ENCODE measurements at regions not wholly inside any gene's neighbourhood (a gene's known extent, or its start where the extent isn't known, plus 50 kb on each side); places are given as distances from the start of the nearest gene placed in this dataset.
A peak's percentile ranks its signal among the peaks of the same experiment; 100 is the strongest.

DNA sequence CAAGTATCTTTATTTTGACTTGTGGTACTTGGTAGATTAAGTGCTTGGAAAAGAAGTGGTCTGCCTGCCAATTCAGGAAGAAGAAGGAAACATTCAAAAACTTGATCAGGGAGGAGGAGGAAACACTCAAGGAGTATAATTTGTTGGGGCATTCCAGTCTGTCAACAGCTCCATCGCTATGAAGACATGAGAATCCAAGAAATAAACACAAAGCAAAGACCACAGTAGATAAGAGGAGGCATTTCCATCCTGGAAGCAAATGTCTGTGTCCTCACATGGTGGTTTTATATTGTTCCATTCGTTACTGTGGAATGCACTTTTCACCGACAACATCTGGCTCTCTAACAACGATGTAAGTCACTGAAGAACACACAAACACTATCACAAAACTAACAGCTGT, 176.1 kb upstream of the FRMD4B start:
- Histone ChIP-seq H3K9me3 (ENCODE audit: control insufficient read depth in 5 of 5, low read length in 5 of 5) (no peaks in the 10 kb centered on the region), H3K9ac (ENCODE audit: low read length in 5 of 5) (no peak overlapping the region), H3K4me3 (ENCODE audit: low read depth in 1 of 5, low read length in 5 of 5) (no peak overlapping the region), H3K4me1 (ENCODE audit: control insufficient read depth in 5 of 5, insufficient read depth in 5 of 5, low read length in 5 of 5) (peaks cover 0 to 13% (median 8%) of the 10 kb centered on the region in 5 donors), H3K27ac (ENCODE audit: low read depth, low read length) (no peak overlapping the region), H3K27me3 (ENCODE audit: control insufficient read depth in 5 of 5, insufficient read depth in 4 of 5, low read length in 5 of 5) (no peaks in the 10 kb centered on the region), H3K36me3 (ENCODE audit: control insufficient read depth in 5 of 5, insufficient read depth in 5 of 5, low read length in 5 of 5) (no peaks in the 10 kb centered on the region)

- Histone ChIP-seq H3K36me3 (ENCODE audit: control insufficient read depth in 5 of 5, insufficient read depth in 5 of 5, low read length in 5 of 5) (no peaks in the 10 kb centered on the region), H3K27me3 (ENCODE audit: control insufficient read depth in 5 of 5, insufficient read depth in 4 of 5, low read length in 5 of 5) (no peaks in the 10 kb centered on the region), H3K27ac (ENCODE audit: low read depth, low read length) (no peak overlapping the region), H3K4me3 (ENCODE audit: low read depth in 1 of 5, low read length in 5 of 5) (no peak overlapping the region), H3K9me3 (ENCODE audit: control insufficient read depth in 5 of 5, low read length in 5 of 5) (no peaks in the 10 kb centered on the region), H3K4me1 (ENCODE audit: control insufficient read depth in 5 of 5, insufficient read depth in 5 of 5, low read length in 5 of 5) (peaks cover 0 to 13% (median 8%) of the 10 kb centered on the region in 5 donors), H3K9ac (ENCODE audit: low read length in 5 of 5) (no peak overlapping the region)
Observed at GRCh38 chr3:69560818-69561217, 174.9 kb upstream of the FRMD4B start.

- no peaks in the 10 kb centered on the region for H3K9me3 ChIP-seq (ENCODE audit: control insufficient read depth in 5 of 5, low read length in 5 of 5)
- H3K4me1 ChIP-seq (ENCODE audit: control insufficient read depth in 5 of 5, insufficient read depth in 5 of 5, low read length in 5 of 5): peaks cover 0 to 13% (median 8%) of the 10 kb centered on the region in 5 donors
- no peaks in the 10 kb centered on the region for H3K36me3 ChIP-seq (ENCODE audit: control insufficient read depth in 5 of 5, insufficient read depth in 5 of 5, low read length in 5 of 5)
- no peak overlapping the region for H3K27ac ChIP-seq (ENCODE audit: low read depth, low read length)
- H3K4me3 ChIP-seq (ENCODE audit: low read depth in 1 of 5, low read length in 5 of 5): no peak overlapping the region
- H3K27me3 ChIP-seq (ENCODE audit: control insufficient read depth in 5 of 5, insufficient read depth in 4 of 5, low read length in 5 of 5): no peaks in the 10 kb centered on the region
- no peak overlapping the region for H3K9ac ChIP-seq (ENCODE audit: low read length in 5 of 5)
Observed at GRCh38 chr3:69560116-69560515, 174.2 kb upstream of the FRMD4B start.

DNA sequence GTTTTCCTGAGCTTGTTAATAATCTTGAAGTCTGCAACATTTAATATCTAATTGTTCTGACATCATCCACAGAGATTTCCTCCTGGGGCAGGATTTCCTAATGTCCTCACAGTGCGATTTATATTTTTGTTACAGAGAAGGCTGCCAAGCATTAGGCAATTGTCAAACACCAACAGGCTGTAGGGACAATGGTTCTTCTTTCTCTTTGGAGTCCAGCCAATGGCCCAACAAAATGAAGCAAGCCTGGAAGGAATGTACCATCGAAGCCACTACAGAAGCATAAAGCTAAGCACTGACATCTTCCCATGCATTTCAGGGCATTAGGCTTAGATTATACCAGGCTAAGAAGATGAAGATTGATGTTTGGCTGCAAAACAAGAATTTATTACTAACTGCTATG, 173.0 kb upstream of the FRMD4B start:
- Histone ChIP-seq H3K9ac (ENCODE audit: low read length in 5 of 5) (no peak overlapping the region), H3K27me3 (ENCODE audit: control insufficient read depth in 5 of 5, insufficient read depth in 4 of 5, low read length in 5 of 5) (no peaks in the 10 kb centered on the region), H3K4me3 (ENCODE audit: low read depth in 1 of 5, low read length in 5 of 5) (no peak overlapping the region), H3K4me1 (ENCODE audit: control insufficient read depth in 5 of 5, insufficient read depth in 5 of 5, low read length in 5 of 5) (peaks cover 0 to 13% (median 8%) of the 10 kb centered on the region in 5 donors), H3K9me3 (ENCODE audit: control insufficient read depth in 5 of 5, low read length in 5 of 5) (no peaks in the 10 kb centered on the region), H3K27ac (ENCODE audit: low read depth, low read length) (no peak overlapping the region), H3K36me3 (ENCODE audit: control insufficient read depth in 5 of 5, insufficient read depth in 5 of 5, low read length in 5 of 5) (no peaks in the 10 kb centered on the region)

DNA sequence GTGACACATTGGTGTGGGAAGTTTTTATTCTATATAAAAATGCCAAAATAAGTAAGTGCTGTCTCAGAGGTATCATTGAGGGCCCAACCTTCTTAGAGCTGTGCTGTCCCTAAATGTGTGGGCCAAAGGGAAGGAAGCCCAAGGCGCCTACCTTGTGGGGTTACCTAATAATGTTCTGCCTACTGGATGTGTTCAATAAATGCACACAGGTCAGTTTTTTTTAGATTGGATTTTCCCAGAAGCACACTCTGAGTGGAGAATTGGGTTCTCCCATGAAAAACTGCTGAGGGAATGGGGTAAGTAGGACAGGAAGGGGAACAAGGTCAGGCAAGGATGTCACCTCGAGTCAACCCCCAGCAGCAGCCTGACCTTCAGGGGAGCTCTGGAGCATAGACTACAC, 168.7 kb upstream of the FRMD4B start:
- Histone ChIP-seq H3K4me1 (ENCODE audit: control insufficient read depth in 5 of 5, insufficient read depth in 5 of 5, low read length in 5 of 5) (peaks cover 0 to 22% (median 9%) of the 10 kb centered on the region in 5 donors), H3K9ac (ENCODE audit: low read length in 5 of 5) (no peak overlapping the region), H3K4me3 (ENCODE audit: low read depth in 1 of 5, low read length in 5 of 5) (no peak overlapping the region), H3K27me3 (ENCODE audit: control insufficient read depth in 5 of 5, insufficient read depth in 4 of 5, low read length in 5 of 5) (peaks cover 0 to 5% (median 0%) of the 10 kb centered on the region in 5 donors), H3K27ac (ENCODE audit: low read depth, low read length) (no peak overlapping the region), H3K9me3 (ENCODE audit: control insufficient read depth in 5 of 5, low read length in 5 of 5) (no peaks in the 10 kb centered on the region), H3K36me3 (ENCODE audit: control insufficient read depth in 5 of 5, insufficient read depth in 5 of 5, low read length in 5 of 5) (no peaks in the 10 kb centered on the region)

- no peaks in the 10 kb centered on the region for H3K9me3 ChIP-seq (ENCODE audit: control insufficient read depth in 5 of 5, low read length in 5 of 5)
- H3K4me3 ChIP-seq (ENCODE audit: low read depth in 1 of 5, low read length in 5 of 5): no peak overlapping the region
- H3K9ac ChIP-seq (ENCODE audit: low read length in 5 of 5): no peak overlapping the region
- H3K27ac ChIP-seq (ENCODE audit: low read depth, low read length): no peak overlapping the region
- peaks cover 0 to 15% (median 5%) of the 10 kb centered on the region in 5 donors for H3K4me1 ChIP-seq (ENCODE audit: control insufficient read depth in 5 of 5, insufficient read depth in 5 of 5, low read length in 5 of 5)
- H3K36me3 ChIP-seq (ENCODE audit: control insufficient read depth in 5 of 5, insufficient read depth in 5 of 5, low read length in 5 of 5): no peaks in the 10 kb centered on the region
- peaks cover 0 to 5% (median 0%) of the 10 kb centered on the region in 5 donors for H3K27me3 ChIP-seq (ENCODE audit: control insufficient read depth in 5 of 5, insufficient read depth in 4 of 5, low read length in 5 of 5)
Observed at GRCh38 chr3:69553888-69554287, 168.0 kb upstream of the FRMD4B start.

- Histone ChIP-seq H3K27me3 (ENCODE audit: control insufficient read depth in 5 of 5, insufficient read depth in 4 of 5, low read length in 5 of 5) (peaks cover 0 to 6% (median 4%) of the 10 kb centered on the region in 5 donors), H3K4me1 (ENCODE audit: control insufficient read depth in 5 of 5, insufficient read depth in 5 of 5, low read length in 5 of 5) (peaks cover 0 to 17% (median 9%) of the 10 kb centered on the region in 5 donors), H3K4me3 (ENCODE audit: low read depth in 1 of 5, low read length in 5 of 5) (no peak overlapping the region), H3K36me3 (ENCODE audit: control insufficient read depth in 5 of 5, insufficient read depth in 5 of 5, low read length in 5 of 5) (no peaks in the 10 kb centered on the region), H3K9ac (ENCODE audit: low read length in 5 of 5) (no peak overlapping the region), H3K9me3 (ENCODE audit: control insufficient read depth in 5 of 5, low read length in 5 of 5) (no peaks in the 10 kb centered on the region), H3K27ac (ENCODE audit: low read depth, low read length) (no peak overlapping the region)
Observed at GRCh38 chr3:69547461-69547880, 161.6 kb upstream of the FRMD4B start.

GRCh38 chr3:69542805-69543429, 157.0 kb upstream of the FRMD4B start:
- Histone ChIP-seq H3K4me3 (ENCODE audit: low read depth in 1 of 5, low read length in 5 of 5) (peak overlapping the region in 4 of 5 donors; percentile 53 to 67 (median 54)), H3K27ac (ENCODE audit: low read depth, low read length) (no peak overlapping the region), H3K27me3 (ENCODE audit: control insufficient read depth in 5 of 5, insufficient read depth in 4 of 5, low read length in 5 of 5) (peaks cover 0 to 18% (median 10%) of the 10 kb centered on the region in 5 donors), H3K9ac (ENCODE audit: low read length in 5 of 5) (no peak overlapping the region), H3K36me3 (ENCODE audit: control insufficient read depth in 5 of 5, insufficient read depth in 5 of 5, low read length in 5 of 5) (no peaks in the 10 kb centered on the region), H3K9me3 (ENCODE audit: control insufficient read depth in 5 of 5, low read length in 5 of 5) (no peaks in the 10 kb centered on the region), H3K4me1 (ENCODE audit: control insufficient read depth in 5 of 5, insufficient read depth in 5 of 5, low read length in 5 of 5) (peaks cover 0 to 17% (median 14%) of the 10 kb centered on the region in 5 donors)

DNA sequence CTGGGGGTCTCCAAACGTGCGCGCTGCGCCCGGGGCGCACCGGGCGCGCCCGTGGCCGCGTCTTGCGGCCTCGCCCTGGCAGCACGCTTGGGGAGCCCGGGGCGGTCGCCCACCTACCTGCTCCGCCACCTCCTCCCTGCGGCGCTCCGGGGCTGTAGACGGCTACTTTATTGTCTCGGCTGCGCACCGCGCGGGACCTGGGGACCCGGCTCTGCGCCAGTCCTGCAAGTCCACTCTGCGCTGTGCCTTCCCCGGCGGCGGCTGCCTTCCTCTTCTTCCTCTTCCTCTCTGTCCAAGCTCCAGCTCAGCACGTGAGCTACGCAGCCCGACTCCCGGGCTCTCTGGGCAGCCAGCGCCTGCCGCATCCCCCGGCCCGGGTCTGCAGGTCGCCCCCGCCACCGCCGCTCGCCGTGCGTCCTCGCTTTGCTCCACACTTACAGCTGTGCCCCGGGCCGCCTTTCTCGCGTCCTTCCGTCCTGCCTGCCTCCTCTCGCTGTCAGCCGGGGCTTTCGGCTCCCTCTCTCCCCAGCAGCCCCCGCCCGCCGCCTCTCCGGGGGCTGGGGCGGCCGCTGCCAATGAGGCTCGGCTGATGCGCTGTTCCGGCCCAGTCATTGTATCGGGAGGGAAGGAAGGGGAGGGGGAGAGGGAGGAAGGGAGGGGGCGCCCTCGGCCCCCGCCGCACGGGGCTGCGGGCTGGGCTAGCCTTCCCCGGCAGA, 156.4 kb upstream of the FRMD4B start:
- no peak overlapping the region for H3K9ac ChIP-seq (ENCODE audit: low read length in 5 of 5)
- H3K9me3 ChIP-seq (ENCODE audit: control insufficient read depth in 5 of 5, low read length in 5 of 5): no peaks in the 10 kb centered on the region
- no peak overlapping the region for H3K27ac ChIP-seq (ENCODE audit: low read depth, low read length)
- peaks cover 0 to 18% (median 10%) of the 10 kb centered on the region in 5 donors for H3K27me3 ChIP-seq (ENCODE audit: control insufficient read depth in 5 of 5, insufficient read depth in 4 of 5, low read length in 5 of 5)
- H3K36me3 ChIP-seq (ENCODE audit: control insufficient read depth in 5 of 5, insufficient read depth in 5 of 5, low read length in 5 of 5): no peaks in the 10 kb centered on the region
- H3K4me1 ChIP-seq (ENCODE audit: control insufficient read depth in 5 of 5, insufficient read depth in 5 of 5, low read length in 5 of 5): peaks cover 0 to 17% (median 14%) of the 10 kb centered on the region in 5 donors
- peak overlapping the region in 4 of 5 donors; percentile 53 to 67 (median 54) for H3K4me3 ChIP-seq (ENCODE audit: low read depth in 1 of 5, low read length in 5 of 5)

GRCh38 chr3:69541711-69542088, 155.8 kb upstream of the FRMD4B start:
- H3K4me1 ChIP-seq (ENCODE audit: control insufficient read depth in 5 of 5, insufficient read depth in 5 of 5, low read length in 5 of 5): peaks cover 0 to 17% (median 14%) of the 10 kb centered on the region in 5 donors
- H3K9ac ChIP-seq (ENCODE audit: low read length in 5 of 5): no peak overlapping the region
- peak overlapping the region; percentile 39 to 67 (median 54) for H3K4me3 ChIP-seq (ENCODE audit: low read depth in 1 of 5, low read length in 5 of 5)
- H3K9me3 ChIP-seq (ENCODE audit: control insufficient read depth in 5 of 5, low read length in 5 of 5): no peaks in the 10 kb centered on the region
- H3K27ac ChIP-seq (ENCODE audit: low read depth, low read length): no peak overlapping the region
- H3K36me3 ChIP-seq (ENCODE audit: control insufficient read depth in 5 of 5, insufficient read depth in 5 of 5, low read length in 5 of 5): no peaks in the 10 kb centered on the region
- peaks cover 0 to 18% (median 10%) of the 10 kb centered on the region in 5 donors for H3K27me3 ChIP-seq (ENCODE audit: control insufficient read depth in 5 of 5, insufficient read depth in 4 of 5, low read length in 5 of 5)

All from subcutaneous abdominal adipose tissue (tissue), 5 donors.